ENCODE measurements at regions not wholly inside any gene's neighbourhood (a gene's known extent, or its start where the extent isn't known, plus 50 kb on each side); places are given as distances from the start of the nearest gene placed in this dataset.

DNA sequence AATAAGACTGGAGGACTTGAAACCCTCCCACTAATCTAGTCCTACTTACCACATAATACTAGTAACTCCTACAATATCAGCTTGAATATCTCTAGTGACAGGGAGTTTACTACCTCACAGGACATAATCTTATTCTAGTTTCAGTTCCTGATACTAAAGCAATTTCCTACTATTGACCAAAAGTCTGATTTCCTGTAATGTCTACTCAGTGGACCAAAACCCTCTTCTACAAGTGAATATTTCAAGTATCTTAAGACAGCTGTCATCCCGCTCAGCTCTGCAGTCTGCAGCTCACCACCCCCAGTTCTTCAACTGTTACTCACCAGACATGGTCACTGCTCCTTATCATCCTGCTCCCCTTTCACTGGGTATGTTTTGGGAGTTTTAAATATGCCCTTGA is 70.8 kb upstream of the TMCC3 start:
- TF ChIP-seq TCF7L2 (IDR thresholded peaks at IDR 0.05; ENCODE audit: low read depth, low read length) = no peak
- no peak for TF ChIP-seq SIN3A (IDR thresholded peaks at IDR 0.05; ENCODE audit: borderline replicate concordance, insufficient read depth, low read depth, low read length)
- TF ChIP-seq, protein P1, sequence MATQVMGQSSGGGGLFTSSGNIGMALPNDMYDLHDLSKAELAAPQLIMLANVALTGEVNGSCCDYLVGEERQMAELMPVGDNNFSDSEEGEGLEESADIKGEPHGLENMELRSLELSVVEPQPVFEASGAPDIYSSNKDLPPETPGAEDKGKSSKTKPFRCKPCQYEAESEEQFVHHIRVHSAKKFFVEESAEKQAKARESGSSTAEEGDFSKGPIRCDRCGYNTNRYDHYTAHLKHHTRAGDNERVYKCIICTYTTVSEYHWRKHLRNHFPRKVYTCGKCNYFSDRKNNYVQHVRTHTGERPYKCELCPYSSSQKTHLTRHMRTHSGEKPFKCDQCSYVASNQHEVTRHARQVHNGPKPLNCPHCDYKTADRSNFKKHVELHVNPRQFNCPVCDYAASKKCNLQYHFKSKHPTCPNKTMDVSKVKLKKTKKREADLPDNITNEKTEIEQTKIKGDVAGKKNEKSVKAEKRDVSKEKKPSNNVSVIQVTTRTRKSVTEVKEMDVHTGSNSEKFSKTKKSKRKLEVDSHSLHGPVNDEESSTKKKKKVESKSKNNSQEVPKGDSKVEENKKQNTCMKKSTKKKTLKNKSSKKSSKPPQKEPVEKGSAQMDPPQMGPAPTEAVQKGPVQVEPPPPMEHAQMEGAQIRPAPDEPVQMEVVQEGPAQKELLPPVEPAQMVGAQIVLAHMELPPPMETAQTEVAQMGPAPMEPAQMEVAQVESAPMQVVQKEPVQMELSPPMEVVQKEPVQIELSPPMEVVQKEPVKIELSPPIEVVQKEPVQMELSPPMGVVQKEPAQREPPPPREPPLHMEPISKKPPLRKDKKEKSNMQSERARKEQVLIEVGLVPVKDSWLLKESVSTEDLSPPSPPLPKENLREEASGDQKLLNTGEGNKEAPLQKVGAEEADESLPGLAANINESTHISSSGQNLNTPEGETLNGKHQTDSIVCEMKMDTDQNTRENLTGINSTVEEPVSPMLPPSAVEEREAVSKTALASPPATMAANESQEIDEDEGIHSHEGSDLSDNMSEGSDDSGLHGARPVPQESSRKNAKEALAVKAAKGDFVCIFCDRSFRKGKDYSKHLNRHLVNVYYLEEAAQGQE (IDR thresholded peaks at IDR 0.05; ENCODE audit: insufficient read depth in 1 of 2, low read depth in 2 of 2, low read length in 1 of 2) = no peak
- TF ChIP-seq, protein P2, sequence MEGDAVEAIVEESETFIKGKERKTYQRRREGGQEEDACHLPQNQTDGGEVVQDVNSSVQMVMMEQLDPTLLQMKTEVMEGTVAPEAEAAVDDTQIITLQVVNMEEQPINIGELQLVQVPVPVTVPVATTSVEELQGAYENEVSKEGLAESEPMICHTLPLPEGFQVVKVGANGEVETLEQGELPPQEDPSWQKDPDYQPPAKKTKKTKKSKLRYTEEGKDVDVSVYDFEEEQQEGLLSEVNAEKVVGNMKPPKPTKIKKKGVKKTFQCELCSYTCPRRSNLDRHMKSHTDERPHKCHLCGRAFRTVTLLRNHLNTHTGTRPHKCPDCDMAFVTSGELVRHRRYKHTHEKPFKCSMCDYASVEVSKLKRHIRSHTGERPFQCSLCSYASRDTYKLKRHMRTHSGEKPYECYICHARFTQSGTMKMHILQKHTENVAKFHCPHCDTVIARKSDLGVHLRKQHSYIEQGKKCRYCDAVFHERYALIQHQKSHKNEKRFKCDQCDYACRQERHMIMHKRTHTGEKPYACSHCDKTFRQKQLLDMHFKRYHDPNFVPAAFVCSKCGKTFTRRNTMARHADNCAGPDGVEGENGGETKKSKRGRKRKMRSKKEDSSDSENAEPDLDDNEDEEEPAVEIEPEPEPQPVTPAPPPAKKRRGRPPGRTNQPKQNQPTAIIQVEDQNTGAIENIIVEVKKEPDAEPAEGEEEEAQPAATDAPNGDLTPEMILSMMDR (IDR thresholded peaks at IDR 0.05) = no peak
- TF ChIP-seq POLR2AphosphoS5 (IDR thresholded peaks at IDR 0.05; ENCODE audit: low read depth, low read length) = no peak
- intact Hi-C loops (cut with micrococcal nuclease; ENCODE audit: unreplicated experiment) (no loop called here), in situ Hi-C loops (cut with HindIII; ENCODE audit: low pct_unique_long_range_greater_than_20kb, low sequenced_read_pairs) (no loop called here)
- Histone ChIP-seq H3K4me3 (ENCODE audit: low read depth in 2 of 2, low read length in 2 of 2) (no peak overlapping the region), H3K36me3 (ENCODE audit: control insufficient read depth, insufficient read depth, low read length) (no peaks in the 10 kb centered on the region), H3K9me3 (ENCODE audit: control insufficient read depth, insufficient read depth, low read depth, low read length) (no peaks in the 10 kb centered on the region), H3K27ac (ENCODE audit: low read length) (no peak overlapping the region), H3K27me3 (ENCODE audit: control insufficient read depth, insufficient read depth, low read length) (peaks cover 6% of the 10 kb centered on the region), H3K4me1 (ENCODE audit: control insufficient read depth, insufficient read depth, low read length) (no peaks in the 10 kb centered on the region)
- no peak for ATAC-seq
- ChIA-PET CTCF (interaction anchor here (0.8 kb wide), 1 partner anchor 10 kb away, joined by 5 read pairs; no protein-coding TSS in a partner anchor), POLR2A (no interaction called here)
- no peak for DNase-seq (ENCODE audit: low read depth, low spot score)
- no TSS peak for BruUV-seq (replicated peaks)

DNA sequence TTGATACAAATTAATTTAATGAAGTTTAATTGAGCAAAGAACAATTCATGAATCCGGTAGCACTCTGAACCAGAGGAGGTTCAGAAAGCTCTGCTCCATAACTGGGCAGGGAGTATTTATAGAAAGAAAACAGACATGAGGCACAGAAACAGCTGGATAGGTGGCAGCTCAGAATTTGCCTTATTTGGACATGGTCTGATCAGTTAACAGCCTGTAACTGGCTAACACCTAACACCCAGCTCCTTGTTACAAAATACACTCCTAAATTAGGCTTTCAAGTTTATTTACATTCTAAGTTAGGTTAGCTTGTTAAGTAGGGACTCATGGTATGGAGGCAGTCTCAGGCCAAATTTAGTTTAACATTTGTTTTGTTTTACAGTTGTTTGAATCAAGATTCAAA is 67.8 kb upstream of the TMCC3 start:
- TF ChIP-seq TCF7L2 (IDR thresholded peaks at IDR 0.05; ENCODE audit: low read depth, low read length) = no peak
- TF ChIP-seq, protein P1 (IDR thresholded peaks at IDR 0.05; ENCODE audit: insufficient read depth in 1 of 2, low read depth in 2 of 2, low read length in 1 of 2) = no peak
- no peak for TF ChIP-seq POLR2AphosphoS5 (IDR thresholded peaks at IDR 0.05; ENCODE audit: low read depth, low read length)
- TF ChIP-seq, protein P2 (IDR thresholded peaks at IDR 0.05) = no peak
- no peak for TF ChIP-seq SIN3A (IDR thresholded peaks at IDR 0.05; ENCODE audit: borderline replicate concordance, insufficient read depth, low read depth, low read length)
- H3K9me3 ChIP-seq (ENCODE audit: control insufficient read depth, insufficient read depth, low read depth, low read length) = no peaks in the 10 kb centered on the region
- intact Hi-C loops (cut with micrococcal nuclease; ENCODE audit: unreplicated experiment) = no loop called here
- no TSS peak for BruUV-seq (replicated peaks)
- H3K36me3 ChIP-seq (ENCODE audit: control insufficient read depth, insufficient read depth, low read length) = no peaks in the 10 kb centered on the region
- ATAC-seq = no peak
- peaks cover 6% of the 10 kb centered on the region for H3K27me3 ChIP-seq (ENCODE audit: control insufficient read depth, insufficient read depth, low read length)
- H3K4me3 ChIP-seq (ENCODE audit: low read depth in 2 of 2, low read length in 2 of 2) = no peak overlapping the region
- no peak overlapping the region for H3K27ac ChIP-seq (ENCODE audit: low read length)
- POLR2A ChIA-PET = no interaction called here
- DNase-seq (ENCODE audit: low read depth, low spot score) = no peak
- CTCF ChIA-PET = no interaction called here
- in situ Hi-C loops (cut with HindIII; ENCODE audit: low pct_unique_long_range_greater_than_20kb, low sequenced_read_pairs) = no loop called here
- no peaks in the 10 kb centered on the region for H3K4me1 ChIP-seq (ENCODE audit: control insufficient read depth, insufficient read depth, low read length)

Measured in Panc1 (cell line).